Small intestine (tissue), 7 donors: ENCODE measurements at regions not wholly inside any gene's neighbourhood (a gene's known extent, or its start where the extent isn't known, plus 50 kb on each side); places are given as distances from the start of the nearest gene placed in this dataset.

Source experiments
- DNase-seq, 2 donors: peaks; one replicate each; pipeline versions ENCODE4 v3.0.0 to v3.0.0-alpha.2; 2013
- FAIRE-seq: peaks from 2 replicates; lab custom pipeline; 2012; peaks lifted over from hg19 to GRCh38; lab: Jason Lieb, UNC
- H3K27ac ChIP-seq, 3 donors: one replicate each; pipeline ENCODE4 v1.5.1; 2013; ENCODE audit warnings: low read length in 2 of 3, mild to moderate bottlenecking in 2 of 3, control low read depth in 1 of 3, inconsistent platforms in 1 of 3, low read depth in 1 of 3, moderate library complexity in 1 of 3
- H3K27me3 ChIP-seq, 3 donors: one replicate each; pipeline ENCODE4 v1.6.1; 2013; ENCODE audit warnings: low read length in 3 of 3, inconsistent platforms in 1 of 3; ENCODE audit not compliant: control insufficient read depth in 3 of 3, insufficient read depth in 3 of 3
- H3K36me3 ChIP-seq, 3 donors: one replicate each; pipeline ENCODE4 v1.6.1; 2013; ENCODE audit warnings: low read length in 3 of 3, inconsistent platforms in 1 of 3, low read depth in 1 of 3, mild to moderate bottlenecking in 1 of 3, moderate library complexity in 1 of 3; ENCODE audit not compliant: control insufficient read depth in 3 of 3, insufficient read depth in 2 of 3
- H3K4me1 ChIP-seq, 3 donors: one replicate each; pipeline ENCODE4 v1.6.1; 2013; ENCODE audit warnings: low read length in 2 of 3, inconsistent platforms in 1 of 3, low read depth in 1 of 3, mild to moderate bottlenecking in 1 of 3, moderate library complexity in 1 of 3; ENCODE audit not compliant: control insufficient read depth in 3 of 3, insufficient read depth in 2 of 3
- H3K4me3 ChIP-seq, 3 donors: one replicate each; pipeline ENCODE4 v1.5.1; 2013; ENCODE audit warnings: low read length in 3 of 3, control low read depth in 1 of 3, inconsistent platforms in 1 of 3, low read depth in 1 of 3, mild to moderate bottlenecking in 1 of 3, moderate library complexity in 1 of 3
- H3K9me3 ChIP-seq, 2 donors: one replicate each; pipeline ENCODE4 v1.6.1; 2013; ENCODE audit warnings: low read depth in 1 of 2, low read length in 1 of 2; ENCODE audit not compliant: control insufficient read depth in 2 of 2, insufficient read depth in 1 of 2
- WGBS, 3 donors: extraction: QIAGEN DNeasy Blood & Tissue Kit; methylation state at CpG; one replicate each; pipeline ENCODE4 v1.1.7; 2013; 5-methylcytosine and 5-hydroxymethylcytosine counted together
- donor health status: healthy with polysubstance abuse.
- donor health status: control.
- donor health status: control.
- donor health status: Bipolar disorder and iron deficiency.
- donor health status: healthy.

DNA sequence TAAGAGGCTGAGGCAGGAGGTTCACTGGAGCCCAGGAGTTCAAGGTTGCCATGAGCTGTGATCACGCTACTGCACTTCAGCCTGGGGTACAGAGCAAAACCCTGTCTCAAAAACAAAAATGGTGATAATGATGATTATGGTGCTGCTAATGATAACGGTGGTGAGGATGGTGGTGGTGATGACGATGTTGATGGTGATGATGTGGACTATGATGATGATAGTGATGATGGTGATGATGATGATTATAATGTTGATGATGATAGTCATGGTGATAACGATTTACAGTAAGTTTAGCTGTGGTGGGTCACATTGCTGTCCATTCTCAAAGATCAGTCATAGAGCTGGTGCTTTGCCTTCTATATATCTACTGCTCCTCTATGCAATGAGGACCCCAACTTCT lies 1340.6 kb downstream of the UQCRFS1 start:
- no peaks in the 10 kb centered on the region for H3K27me3 ChIP-seq
- peaks cover 3 to 4% of the 10 kb centered on the region in 2 donors for H3K9me3 ChIP-seq
- no peaks in the 10 kb centered on the region for H3K4me1 ChIP-seq
- FAIRE-seq: no peak
- H3K36me3 ChIP-seq: no peaks in the 10 kb centered on the region
- 61 to 80% (median 75%) methylated on average over 4 of the region's 4 CpGs for WGBS, 3 donors
- H3K4me3 ChIP-seq: no peak overlapping the region
- no peak for DNase-seq
- H3K27ac ChIP-seq: no peak overlapping the region

- H3K4me1 ChIP-seq: no peaks in the 10 kb centered on the region
- FAIRE-seq: no peak
- no peaks in the 10 kb centered on the region for H3K36me3 ChIP-seq
- no peaks in the 10 kb centered on the region for H3K27me3 ChIP-seq
- peaks cover 3 to 6% of the 10 kb centered on the region in 2 donors for H3K9me3 ChIP-seq
- H3K27ac ChIP-seq: no peak overlapping the region
- H3K4me3 ChIP-seq: no peak overlapping the region
- DNase-seq: no peak
Measured at GRCh38 chr19:27870293-27870692, 1342.7 kb downstream of the UQCRFS1 start.

DNA sequence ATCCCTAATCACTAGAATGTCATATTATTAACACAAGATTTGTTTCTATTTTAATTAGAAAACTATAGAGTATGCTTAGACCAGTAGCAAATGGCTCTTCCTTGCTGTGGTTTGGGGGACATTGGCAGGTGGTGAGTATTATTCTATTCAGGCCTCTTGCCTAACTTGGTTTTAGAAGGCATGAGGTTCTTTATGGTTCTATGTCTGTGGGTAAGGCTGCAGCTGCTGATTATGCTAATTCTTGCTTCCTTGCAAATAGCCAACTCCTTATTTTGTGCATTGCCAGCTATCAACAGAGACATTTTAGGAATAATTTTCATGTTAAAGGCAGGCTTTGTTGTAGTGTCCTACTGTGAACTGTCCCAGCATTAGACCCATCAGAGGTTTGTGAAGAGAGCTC lies 1344.9 kb downstream of the UQCRFS1 start:
- Histone ChIP-seq H3K4me1 (no peaks in the 10 kb centered on the region), H3K4me3 (no peak overlapping the region), H3K36me3 (no peaks in the 10 kb centered on the region), H3K27me3 (no peaks in the 10 kb centered on the region), H3K9me3 (peaks cover 3 to 4% of the 10 kb centered on the region in 2 donors), H3K27ac (no peak overlapping the region)
- FAIRE-seq (no peak), DNase-seq (no peak)

- DNase-seq (no peak), FAIRE-seq (no peak)
- no peaks in the 10 kb centered on the region for H3K36me3 ChIP-seq
- H3K4me3 ChIP-seq: no peak overlapping the region
- no peaks in the 10 kb centered on the region for H3K27me3 ChIP-seq
- H3K27ac ChIP-seq: no peak overlapping the region
- WGBS, 3 donors: 64 to 77% (median 71%) methylated on average over 6 of the region's 6 CpGs
- no peaks in the 10 kb centered on the region for H3K4me1 ChIP-seq
- H3K9me3 ChIP-seq: peaks cover 9 to 13% of the 10 kb centered on the region in 2 donors
Measured at GRCh38 chr19:27865927-27866777, 1346.8 kb downstream of the UQCRFS1 start.

DNA sequence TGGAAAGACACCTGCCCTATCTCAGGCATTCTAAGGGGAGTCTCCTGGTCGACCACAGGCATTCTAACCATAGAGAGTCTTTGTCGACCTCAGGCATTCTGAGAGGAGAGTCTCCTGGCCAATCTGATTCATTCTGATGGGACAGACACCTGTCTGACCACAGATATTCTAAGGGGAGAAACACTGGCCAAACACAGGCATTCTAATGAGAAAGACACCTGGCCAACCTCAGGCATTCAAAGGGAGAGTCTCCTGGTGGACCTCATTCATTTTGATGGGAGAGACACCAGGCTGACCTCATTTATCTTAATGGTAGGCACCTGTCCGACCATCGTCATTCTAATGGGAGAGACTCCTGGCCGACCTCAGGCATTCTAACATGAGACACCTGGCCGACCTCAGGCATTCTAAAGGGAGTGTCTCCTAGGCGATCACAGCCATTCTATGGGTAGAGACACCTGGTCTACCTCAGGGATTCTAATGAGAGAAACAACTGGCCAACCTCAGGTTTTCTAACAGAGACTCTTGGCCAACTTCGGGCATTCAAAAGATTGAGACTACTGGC lies 1351.5 kb downstream of the UQCRFS1 start:
- DNase-seq (no peak), FAIRE-seq (no peak)
- Histone ChIP-seq H3K9me3 (peaks cover 5 to 33% of the 10 kb centered on the region in 2 donors), H3K27me3 (no peaks in the 10 kb centered on the region), H3K27ac (no peak overlapping the region), H3K36me3 (no peaks in the 10 kb centered on the region), H3K4me3 (no peak overlapping the region), H3K4me1 (no peaks in the 10 kb centered on the region)
- WGBS, 3 donors: 78 to 79% (median 79%) methylated on average over 8 of the region's 8 CpGs

GRCh38 chr19:27860309-27860934 lies 1352.5 kb downstream of the UQCRFS1 start:
- DNase-seq (no peak), FAIRE-seq (no peak)
- H3K4me3 ChIP-seq: no peak overlapping the region
- peaks cover 5 to 30% of the 10 kb centered on the region in 2 donors for H3K9me3 ChIP-seq
- no peak overlapping the region for H3K27ac ChIP-seq
- 87 to 90% (median 90%) methylated on average over 11 of the region's 11 CpGs for WGBS, 3 donors
- no peaks in the 10 kb centered on the region for H3K36me3 ChIP-seq
- H3K4me1 ChIP-seq: no peaks in the 10 kb centered on the region
- H3K27me3 ChIP-seq: no peaks in the 10 kb centered on the region

GRCh38 chr19:27859689-27860088 lies 1353.3 kb downstream of the UQCRFS1 start:
- Histone ChIP-seq H3K9me3 (peaks cover 5 to 30% of the 10 kb centered on the region in 2 donors), H3K36me3 (no peaks in the 10 kb centered on the region), H3K4me1 (no peaks in the 10 kb centered on the region), H3K4me3 (no peak overlapping the region), H3K27ac (no peak overlapping the region), H3K27me3 (no peaks in the 10 kb centered on the region)
- WGBS, 3 donors: 85 to 90% (median 85%) methylated on average over 6 of the region's 6 CpGs
- no peak for DNase-seq
- FAIRE-seq: no peak

DNA sequence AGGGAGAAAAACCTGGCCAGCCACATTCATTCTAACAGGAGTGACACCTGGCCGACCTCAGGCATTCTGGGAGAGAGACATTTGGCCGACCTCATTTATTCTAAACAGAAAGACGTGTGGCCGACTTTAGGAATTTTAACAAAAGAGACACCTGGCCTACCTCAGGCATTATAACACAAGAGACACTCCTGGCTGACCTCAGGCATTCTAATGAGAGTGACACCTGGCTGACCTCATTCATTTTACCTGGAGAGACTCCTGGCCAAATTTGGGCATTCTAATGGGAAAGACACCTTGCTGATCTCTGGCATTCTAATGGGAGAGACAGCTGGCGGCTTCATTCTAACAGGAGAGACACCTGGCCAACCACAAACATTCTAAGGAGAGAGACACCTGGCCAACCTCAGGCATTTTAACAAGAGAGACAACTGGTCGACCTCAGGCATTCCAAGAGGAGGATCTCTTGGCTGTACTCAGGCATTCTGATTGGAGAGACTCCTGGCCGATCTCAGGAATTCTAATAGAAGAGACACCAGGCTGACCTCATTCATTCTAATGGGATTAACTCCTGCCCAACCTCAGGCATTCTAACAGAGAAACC lies 1353.9 kb downstream of the UQCRFS1 start:
- Histone ChIP-seq H3K4me3 (no peak overlapping the region), H3K9me3 (peaks cover 5 to 30% of the 10 kb centered on the region in 2 donors), H3K36me3 (no peaks in the 10 kb centered on the region), H3K27ac (no peak overlapping the region), H3K4me1 (no peaks in the 10 kb centered on the region), H3K27me3 (no peaks in the 10 kb centered on the region)
- WGBS, 3 donors: 83 to 84% (median 84%) methylated on average over 7 of the region's 7 CpGs
- FAIRE-seq (no peak), DNase-seq (no peak)
